GM12874 (cell line): ENCODE measurements at regions not wholly inside any gene's neighbourhood (a gene's known extent, or its start where the extent isn't known, plus 50 kb on each side); places are given as distances from the start of the nearest gene placed in this dataset.

Source experiments
- CTCF ChIP-seq: IDR thresholded peaks from 2 replicates; pipeline ENCODE4 v1.5.1; 2011; ENCODE audit warnings: low read depth, mild to moderate bottlenecking, control low read depth, low read length, moderate library complexity; ENCODE audit not compliant: insufficient read depth

- TF ChIP-seq CTCF, result no peak
Observed at GRCh38 chr1:65064981-65065380, 83.0 kb upstream of the AK4 start.

- no peak for TF ChIP-seq CTCF
Observed at GRCh38 chr1:65065524-65066418, 82.2 kb upstream of the AK4 start.

- no peak for TF ChIP-seq CTCF
Observed at GRCh38 chr1:65066419-65066765, 81.6 kb upstream of the AK4 start.

GRCh38 chr1:65066766-65067490, 81.1 kb upstream of the AK4 start:
- TF ChIP-seq CTCF, result no peak

GRCh38 chr1:65067491-65068201, 80.4 kb upstream of the AK4 start:
- TF ChIP-seq CTCF, result no peak

- TF ChIP-seq CTCF, result no peak
Observed at GRCh38 chr1:65068202-65069010, 79.6 kb upstream of the AK4 start.
